Bronchial epithelial cell (primary cell): ENCODE measurements at regions not wholly inside any gene's neighbourhood (a gene's known extent, or its start where the extent isn't known, plus 50 kb on each side); places are given as distances from the start of the nearest gene placed in this dataset.

Source experiments
- DNase-seq: peaks from one replicate; pipeline ENCODE4 v3.0.0-alpha.2; 2010; ENCODE audit warnings: low read depth
- FAIRE-seq: peaks from 2 replicates; lab custom pipeline; 2011; peaks lifted over from hg19 to GRCh38; lab: Jason Lieb, UNC
- H3K27me3 ChIP-seq: 2 replicates; pipeline ENCODE4 v1.5.1; 2011; ENCODE audit warnings: low read length; ENCODE audit not compliant: control insufficient read depth, insufficient read depth
- H3K36me3 ChIP-seq: 2 replicates; pipeline ENCODE4 v1.5.1; 2011; ENCODE audit warnings: low read length; ENCODE audit not compliant: control insufficient read depth, insufficient read depth
- H3K4me3 ChIP-seq: 2 replicates; pipeline ENCODE4 v1.5.1; 2011; ENCODE audit warnings: mild to moderate bottlenecking, low read depth, low read length, control low read depth
- CTCF ChIP-seq: IDR thresholded peaks from 2 replicates; pipeline ENCODE4 v1.5.1; 2011; ENCODE audit warnings: mild to moderate bottlenecking, moderate library complexity, low read length, control low read depth, inconsistent platforms; ENCODE audit not compliant: insufficient read depth, severe bottlenecking

- FAIRE-seq (no peak), DNase-seq (no peak)
- Histone ChIP-seq H3K27me3 (no peaks in the 10 kb centered on the region), H3K36me3 (no peaks in the 10 kb centered on the region), H3K4me3 (no peak overlapping the region)
- TF ChIP-seq CTCF, result no peak
These were observed 72.0 kb upstream of the NEUROD1 start for GRCh38 chr2:181752301-181752700.

GRCh38 chr2:181753686-181754085 lies 73.4 kb upstream of the NEUROD1 start:
- no peak overlapping the region for H3K4me3 ChIP-seq
- no peak for FAIRE-seq
- H3K27me3 ChIP-seq, result no peaks in the 10 kb centered on the region
- DNase-seq, result no peak
- TF ChIP-seq CTCF, result no peak
- H3K36me3 ChIP-seq, result no peaks in the 10 kb centered on the region

GRCh38 chr2:181754105-181754504 lies 73.8 kb upstream of the NEUROD1 start:
- FAIRE-seq (no peak), DNase-seq (no peak)
- no peaks in the 10 kb centered on the region for H3K27me3 ChIP-seq
- TF ChIP-seq CTCF, result no peak
- no peak overlapping the region for H3K4me3 ChIP-seq
- no peaks in the 10 kb centered on the region for H3K36me3 ChIP-seq

GRCh38 chr2:181755181-181755580 lies 74.9 kb upstream of the NEUROD1 start:
- Histone ChIP-seq H3K36me3 (no peaks in the 10 kb centered on the region), H3K4me3 (no peak overlapping the region), H3K27me3 (no peaks in the 10 kb centered on the region)
- TF ChIP-seq CTCF, result no peak
- FAIRE-seq (no peak), DNase-seq (no peak)

- no peak overlapping the region for H3K4me3 ChIP-seq
- no peak for FAIRE-seq
- no peak for TF ChIP-seq CTCF
- no peak for DNase-seq
- no peaks in the 10 kb centered on the region for H3K27me3 ChIP-seq
- no peaks in the 10 kb centered on the region for H3K36me3 ChIP-seq
These were observed 80.2 kb upstream of the NEUROD1 start for GRCh38 chr2:181760521-181760920.

- DNase-seq (no peak), FAIRE-seq (no peak)
- Histone ChIP-seq H3K27me3 (no peaks in the 10 kb centered on the region), H3K36me3 (no peaks in the 10 kb centered on the region), H3K4me3 (no peak overlapping the region)
- no peak for TF ChIP-seq CTCF
These were observed 80.9 kb upstream of the NEUROD1 start for GRCh38 chr2:181761175-181761574.
